ENCODE measurements at regions not wholly inside any gene's neighbourhood (a gene's known extent, or its start where the extent isn't known, plus 50 kb on each side); places are given as distances from the start of the nearest gene placed in this dataset.
"Not testable (repeated sequence)": the region's sequence is repeated elsewhere in the genome, so short reads cannot be mapped to it uniquely, and the experiment has no call there.

DNA sequence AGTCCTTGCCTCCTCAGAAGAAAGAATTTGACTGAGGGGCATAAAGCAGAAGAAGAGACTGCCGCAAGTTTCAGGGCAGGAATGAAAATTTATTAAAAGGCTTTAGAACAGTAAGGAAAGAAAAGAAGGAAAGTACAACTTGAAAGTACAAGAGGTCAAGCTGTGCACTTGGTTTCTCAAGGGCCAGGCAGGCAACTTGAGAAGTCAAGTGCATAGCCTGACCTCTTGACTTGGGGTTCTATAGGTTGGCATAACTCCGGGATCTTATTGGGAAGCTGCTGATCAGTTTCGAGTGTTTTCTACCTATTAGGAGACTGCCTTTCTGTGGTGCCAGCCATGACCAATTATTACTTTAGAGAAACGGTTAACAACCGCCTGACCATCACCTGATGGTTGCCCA, 237.0 kb upstream of the RGS17 start:
- TF ChIP-seq POLR2A (IDR thresholded peaks at IDR 0.05; ENCODE audit: low read depth, low read length) = no peak
- no peak for DNase-seq (ENCODE audit: insufficient read length, low spot score)
- no peak for FAIRE-seq

DNA sequence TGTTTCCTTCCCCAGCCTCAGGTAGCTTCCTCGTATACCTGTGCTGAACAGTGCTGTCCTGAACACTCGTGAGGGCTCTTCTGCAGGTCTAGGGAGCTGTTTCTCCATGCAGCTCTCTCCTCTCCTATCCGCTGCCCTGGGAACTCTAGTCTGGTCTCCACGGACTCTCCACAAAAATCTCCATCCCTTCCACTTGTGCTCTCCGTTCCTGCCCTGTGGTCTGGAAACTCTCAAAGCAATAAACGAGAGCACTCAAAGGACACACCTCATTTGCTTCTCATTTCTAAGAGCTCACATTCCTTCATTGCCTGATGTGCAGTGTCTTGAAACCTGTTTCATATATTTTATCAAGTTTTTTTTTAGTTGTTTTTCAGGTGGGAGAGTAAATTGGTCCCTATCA, 235.9 kb upstream of the RGS17 start:
- FAIRE-seq (no peak), DNase-seq (ENCODE audit: insufficient read length, low spot score) (no peak)
- no peak for TF ChIP-seq POLR2A (IDR thresholded peaks at IDR 0.05; ENCODE audit: low read depth, low read length)

DNA sequence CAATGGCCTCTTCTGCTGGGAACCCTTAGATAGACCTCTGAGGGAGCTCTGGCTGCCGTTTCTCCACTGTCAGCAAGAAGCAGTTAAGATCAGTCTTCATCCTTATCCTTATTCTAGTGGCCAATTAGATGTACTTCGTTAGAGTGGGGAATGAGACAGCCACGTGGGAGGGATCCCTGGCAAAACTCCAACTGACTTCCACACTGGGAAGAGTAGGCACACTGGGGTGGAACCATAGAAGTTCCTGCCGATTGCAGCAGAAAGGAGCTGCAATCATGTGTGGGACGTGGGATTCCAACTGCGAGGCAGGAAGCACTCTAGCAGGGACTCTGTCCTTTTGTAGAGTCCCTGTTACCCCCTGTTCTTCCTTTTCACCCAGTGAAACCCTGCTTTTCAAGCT, 226.3 kb upstream of the RGS17 start:
- FAIRE-seq (no peak), DNase-seq (ENCODE audit: insufficient read length, low spot score) (no peak)
- TF ChIP-seq POLR2A (IDR thresholded peaks at IDR 0.05; ENCODE audit: low read depth, low read length) = no peak

DNA sequence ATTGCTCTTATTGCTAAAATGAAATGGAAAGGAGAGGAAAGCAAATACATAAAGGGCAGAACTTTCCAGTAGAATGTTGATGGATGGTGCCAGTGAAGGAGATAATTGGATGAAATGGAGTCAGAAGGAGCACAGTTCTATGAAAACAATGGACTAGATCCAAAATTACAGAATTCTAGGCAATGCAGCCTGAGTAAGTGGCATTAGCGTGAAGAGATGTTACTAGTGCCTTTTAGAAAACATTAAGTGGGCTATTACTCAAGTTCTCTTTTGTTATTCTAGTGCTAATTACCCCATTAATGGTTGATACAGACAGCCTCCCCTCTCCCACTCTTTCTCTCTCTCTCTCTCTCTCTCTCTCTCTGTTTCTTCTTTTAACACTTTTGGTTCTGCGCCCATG, 209.5 kb upstream of the RGS17 start:
- FAIRE-seq (no peak), DNase-seq (ENCODE audit: insufficient read length, low spot score) (no peak)
- no peak for TF ChIP-seq POLR2A (IDR thresholded peaks at IDR 0.05; ENCODE audit: low read depth, low read length)

DNA sequence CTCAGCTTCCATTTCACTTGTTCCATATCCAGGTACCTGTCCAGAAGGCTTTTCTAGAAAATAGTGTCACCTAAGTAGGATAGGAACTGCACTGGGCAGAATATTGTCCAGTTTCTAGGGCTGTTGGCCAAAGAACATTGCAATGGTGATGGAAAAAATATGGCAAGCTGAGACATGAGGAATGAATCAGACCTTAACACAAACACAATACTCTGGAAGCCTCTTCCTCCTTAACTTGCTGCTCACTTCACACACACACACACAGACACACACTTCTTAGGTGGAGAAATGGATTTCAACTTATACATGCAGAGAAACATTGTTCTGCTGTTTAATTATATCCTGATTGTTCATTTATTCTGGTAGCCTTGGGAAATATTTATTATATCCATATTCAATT, 203.0 kb upstream of the RGS17 start:
- FAIRE-seq = no peak
- DNase-seq (ENCODE audit: insufficient read length, low spot score) = no peak
- TF ChIP-seq POLR2A (IDR thresholded peaks at IDR 0.05; ENCODE audit: low read depth, low read length) = no peak

DNA sequence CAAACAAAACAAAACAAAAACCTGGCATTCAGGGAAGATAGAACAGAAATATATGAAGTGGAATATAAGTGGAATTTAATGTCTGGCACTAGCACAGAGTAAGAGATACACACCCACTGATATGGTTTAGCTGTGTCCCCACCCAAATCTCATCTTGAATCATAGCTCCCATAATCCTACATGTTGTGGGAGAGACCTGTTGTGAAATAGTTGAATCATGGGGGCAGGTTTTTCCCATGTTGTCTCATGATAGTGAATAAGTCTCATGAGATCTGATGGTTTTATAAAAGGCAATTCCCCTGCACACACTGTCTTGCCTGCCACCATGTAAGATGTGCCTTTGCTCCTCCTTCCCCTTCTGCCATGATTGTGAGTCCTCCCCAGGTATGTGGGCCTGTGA, 200.1 kb upstream of the RGS17 start:
- DNase-seq (ENCODE audit: insufficient read length, low spot score); FAIRE-seq: not testable (repeated sequence)

DNA sequence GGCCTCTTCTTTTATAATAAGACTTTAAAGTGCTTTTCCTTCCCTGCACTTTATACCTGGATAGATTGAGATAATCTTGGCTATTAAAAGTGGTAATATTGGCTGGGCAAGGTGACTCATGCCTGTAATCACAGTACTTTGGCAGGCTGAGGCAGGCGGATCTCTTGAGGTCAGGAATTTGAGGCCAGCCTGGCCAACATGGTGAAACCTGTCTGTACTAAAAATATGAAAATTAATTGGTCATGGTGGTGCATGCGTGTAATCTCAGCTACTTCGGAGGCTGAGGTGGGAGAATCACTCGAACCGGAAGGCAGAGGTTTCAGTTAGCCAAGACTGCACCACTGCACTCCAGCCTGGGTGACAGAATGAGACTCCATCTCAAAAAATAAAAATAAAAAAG, 197.1 kb upstream of the RGS17 start:
- no peak for DNase-seq (ENCODE audit: insufficient read length, low spot score)
- no peak for FAIRE-seq
- no peak for TF ChIP-seq POLR2A (IDR thresholded peaks at IDR 0.05; ENCODE audit: low read depth, low read length)

DNA sequence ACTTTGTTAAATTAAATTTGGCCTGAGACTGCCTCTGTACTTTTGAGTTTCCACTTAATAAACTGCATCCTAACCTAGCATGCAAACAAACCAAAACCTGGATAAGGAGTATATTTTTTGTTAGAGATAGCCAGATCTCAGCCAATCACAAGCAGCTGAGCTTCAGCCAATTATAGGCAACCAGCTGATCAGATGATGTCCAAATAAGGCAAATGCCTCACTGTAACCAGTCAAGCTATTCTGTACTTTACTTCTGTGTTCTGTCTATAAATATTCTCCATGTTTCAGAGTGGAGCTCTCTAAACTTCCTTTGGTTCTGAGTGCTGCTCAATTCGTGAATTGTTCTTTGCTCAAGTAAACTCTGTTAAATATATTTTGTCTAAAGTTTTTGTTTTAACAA, 194.6 kb upstream of the RGS17 start:
- no peak for FAIRE-seq
- TF ChIP-seq POLR2A (IDR thresholded peaks at IDR 0.05; ENCODE audit: low read depth, low read length) = no peak
- no peak for DNase-seq (ENCODE audit: insufficient read length, low spot score)

DNA sequence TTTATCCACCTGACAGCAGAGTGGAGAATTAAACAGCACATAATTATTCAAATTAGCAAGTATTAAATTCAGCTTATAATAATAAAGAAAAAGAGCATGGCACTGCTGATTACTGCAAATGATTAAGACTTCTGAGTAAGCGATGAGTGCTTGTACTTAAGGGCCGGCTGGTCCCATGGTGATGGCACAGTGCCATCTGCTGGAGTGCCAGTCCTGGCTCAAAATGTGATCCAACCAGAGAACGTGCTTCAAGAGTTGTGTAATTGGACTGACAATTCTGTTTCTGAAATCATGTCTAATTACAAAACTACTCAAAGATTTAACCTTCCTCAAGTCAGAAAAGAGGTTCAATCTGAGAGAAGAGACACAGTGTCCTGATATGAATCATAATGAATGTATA, 181.6 kb upstream of the RGS17 start:
- no peak for DNase-seq (ENCODE audit: insufficient read length, low spot score)
- TF ChIP-seq POLR2A (IDR thresholded peaks at IDR 0.05; ENCODE audit: low read depth, low read length) = no peak
- FAIRE-seq = no peak

DNA sequence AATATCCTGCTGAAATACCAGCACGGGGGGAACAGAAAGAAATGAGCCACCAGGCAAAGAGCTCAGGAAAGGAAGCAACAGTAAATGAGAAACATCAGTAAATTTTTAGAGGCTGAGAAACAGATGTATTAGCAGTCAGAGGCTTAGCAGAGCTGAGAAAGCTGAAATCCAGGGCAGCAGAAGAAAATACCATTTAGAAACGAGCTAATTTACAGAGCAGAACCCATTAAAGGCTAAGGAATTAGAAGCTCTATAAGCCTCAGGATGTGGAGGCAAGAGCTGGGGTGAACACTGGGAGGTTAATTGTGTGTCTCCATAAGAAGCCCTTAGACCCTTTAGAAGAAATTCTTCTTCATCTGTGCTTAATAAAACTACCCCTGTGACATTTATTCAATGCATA, 178.6 kb upstream of the RGS17 start:
- FAIRE-seq (no peak), DNase-seq (ENCODE audit: insufficient read length, low spot score) (no peak)
- TF ChIP-seq POLR2A (IDR thresholded peaks at IDR 0.05; ENCODE audit: low read depth, low read length) = no peak

DNA sequence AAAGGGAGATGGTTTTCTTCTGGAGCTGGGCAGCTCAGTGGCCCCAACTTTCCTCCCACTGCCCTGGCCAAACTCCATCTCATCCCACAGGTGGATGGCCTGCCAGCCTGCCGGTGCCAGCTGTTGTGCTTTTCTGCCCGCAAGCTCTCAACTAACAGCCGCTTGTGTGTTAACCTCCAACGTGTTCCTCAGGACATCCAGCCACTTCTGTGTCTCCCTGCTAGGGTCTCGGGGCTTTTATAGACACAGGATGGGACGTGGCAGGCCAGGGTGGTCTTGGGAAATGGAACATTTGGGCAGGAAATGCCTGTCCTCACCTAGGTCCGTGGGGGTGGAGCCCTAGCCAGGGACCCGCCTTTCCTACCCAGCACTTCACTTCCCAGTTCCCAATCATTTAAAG, 171.1 kb upstream of the RGS17 start:
- TF ChIP-seq POLR2A (IDR thresholded peaks at IDR 0.05; ENCODE audit: low read depth, low read length) = no peak
- no peak for FAIRE-seq

DNA sequence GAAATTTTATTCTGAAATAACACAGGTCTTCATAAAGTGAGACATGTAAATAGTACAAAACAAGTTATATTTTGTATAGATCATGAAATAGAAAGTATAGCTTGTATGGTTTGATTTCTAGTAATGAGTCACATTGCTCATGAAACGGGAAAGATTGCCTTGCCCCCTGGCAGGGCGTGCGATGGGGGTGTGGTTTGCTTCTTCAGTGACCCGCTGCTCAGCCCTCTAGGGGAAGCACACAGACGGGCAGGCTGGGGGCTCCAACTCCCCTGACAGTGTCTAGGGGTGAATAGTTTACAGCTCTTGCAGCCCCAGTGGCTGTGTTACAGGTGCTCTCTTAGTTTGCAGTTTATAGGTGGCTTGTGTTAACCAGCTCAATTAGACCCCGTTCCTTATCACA, 170.5 kb upstream of the RGS17 start:
- TF ChIP-seq POLR2A (IDR thresholded peaks at IDR 0.05; ENCODE audit: low read depth, low read length) = no peak
- DNase-seq (ENCODE audit: insufficient read length, low spot score) (peak; percentile 3), FAIRE-seq (no peak)

More for the DNA sequence above, 171.1 kb upstream of the RGS17 start:
- no peak for DNase-seq (ENCODE audit: insufficient read length, low spot score)

DNA sequence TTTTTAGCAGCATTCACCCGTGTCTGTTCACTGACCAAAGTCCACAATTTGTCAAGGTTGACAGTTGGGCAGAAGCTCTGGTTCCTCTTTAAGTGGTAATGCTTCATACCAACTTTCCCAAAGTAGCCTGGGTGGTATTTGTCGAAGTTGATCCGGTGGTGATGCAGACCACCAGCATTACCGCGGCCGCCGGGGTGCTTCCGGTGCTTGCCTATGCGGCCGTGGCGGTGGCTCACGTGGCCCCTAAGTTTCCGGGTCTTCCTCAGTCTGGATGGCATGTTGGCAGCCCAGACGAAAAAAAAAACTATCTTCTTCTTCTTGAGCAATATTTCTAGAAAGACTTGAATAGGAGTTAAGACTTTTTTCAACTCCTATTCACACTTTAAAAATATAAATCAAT, 151.4 kb upstream of the RGS17 start:
- FAIRE-seq = not testable (repeated sequence)

DNA sequence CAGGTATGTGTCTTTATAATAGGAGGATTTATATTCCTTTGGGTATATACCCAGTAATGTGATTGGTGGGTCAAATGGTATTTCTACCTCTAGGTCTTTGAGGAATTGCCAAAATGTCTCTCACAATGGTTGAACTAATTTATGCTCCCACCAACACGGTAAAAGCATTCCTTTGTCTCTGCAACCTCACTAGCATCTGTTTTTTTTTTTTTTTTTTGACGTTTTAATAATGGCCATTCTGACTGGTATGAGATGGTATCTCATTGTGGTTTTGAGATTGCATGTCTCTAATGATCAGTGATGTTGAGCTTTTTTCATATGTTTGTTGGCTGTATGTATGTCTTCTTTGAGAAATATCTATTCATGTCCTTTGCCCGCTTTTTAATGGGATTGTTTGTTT, 144.9 kb upstream of the RGS17 start:
- DNase-seq (ENCODE audit: insufficient read length, low spot score) (no peak), FAIRE-seq (no peak)
- TF ChIP-seq POLR2A (IDR thresholded peaks at IDR 0.05; ENCODE audit: low read depth, low read length) = no peak

More for the DNA sequence above, 151.4 kb upstream of the RGS17 start:
- DNase-seq (ENCODE audit: insufficient read length, low spot score) = not testable (repeated sequence)

DNA sequence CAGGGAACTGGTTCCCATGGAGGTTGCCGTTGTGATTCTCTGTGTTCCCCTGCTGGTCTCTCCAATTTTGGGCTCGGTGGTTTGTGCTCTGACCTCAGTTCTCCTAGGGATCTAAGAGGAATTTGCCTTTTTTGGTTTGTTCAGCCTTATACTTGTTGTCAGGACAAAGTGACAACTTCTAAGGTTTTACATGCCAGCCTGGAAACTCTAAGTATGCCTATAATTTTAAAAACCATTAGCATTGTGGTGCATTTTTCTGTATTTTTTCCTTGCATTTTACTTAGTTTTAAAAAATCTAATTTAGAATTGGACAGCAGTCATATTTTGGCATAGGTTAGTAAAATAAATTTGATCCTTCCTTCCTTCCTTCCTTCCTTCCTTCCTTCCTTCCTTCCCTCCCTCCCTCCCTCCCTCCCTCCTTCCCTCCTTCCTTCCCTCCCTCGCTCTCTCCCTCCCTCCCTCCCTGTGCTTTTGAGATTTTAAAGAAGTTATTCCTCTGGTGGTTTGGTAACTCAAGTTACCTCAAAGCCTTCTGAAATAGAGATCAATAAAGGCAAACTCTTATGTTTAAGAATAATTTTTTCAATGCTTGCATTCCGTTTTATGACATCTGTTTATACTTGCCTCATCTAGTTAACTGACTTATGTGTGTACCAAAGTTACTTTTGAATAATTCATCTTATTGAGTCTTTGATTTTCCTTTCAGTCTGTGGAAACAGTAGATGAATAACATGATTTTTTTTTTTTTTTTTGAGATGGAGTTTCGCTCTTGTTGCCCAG, 141.3 kb upstream of the RGS17 start:
- no peak for FAIRE-seq
- no peak for DNase-seq (ENCODE audit: insufficient read length, low spot score)
- no peak for TF ChIP-seq POLR2A (IDR thresholded peaks at IDR 0.05; ENCODE audit: low read depth, low read length)

DNA sequence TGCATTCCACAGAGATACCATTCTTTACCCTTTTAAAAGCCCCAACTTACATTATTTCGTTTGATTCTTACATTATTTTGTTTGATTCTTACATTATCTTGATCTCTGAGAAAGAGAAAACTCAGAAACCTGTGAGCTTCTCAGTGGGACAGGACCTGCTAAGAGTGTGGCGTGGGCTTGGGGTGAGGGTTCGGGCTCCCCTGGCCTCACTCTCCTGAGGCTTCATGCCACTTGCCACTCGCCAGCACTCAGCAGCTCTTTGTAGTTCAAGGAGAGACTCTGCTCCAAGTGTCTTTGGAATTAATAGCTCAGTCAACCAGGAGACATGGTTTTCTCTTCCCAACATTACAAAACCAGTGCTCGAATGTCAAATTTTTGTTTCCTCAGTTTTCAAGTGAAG, 132.4 kb upstream of the RGS17 start:
- FAIRE-seq = no peak
- TF ChIP-seq POLR2A (IDR thresholded peaks at IDR 0.05; ENCODE audit: low read depth, low read length) = no peak

More for the DNA sequence above, 132.4 kb upstream of the RGS17 start:
- no peak for DNase-seq (ENCODE audit: insufficient read length, low spot score)
